ENCODE measurements at regions not wholly inside any gene's neighbourhood (a gene's known extent, or its start where the extent isn't known, plus 50 kb on each side); places are given as distances from the start of the nearest gene placed in this dataset.

- TF ChIP-seq CTCF (IDR thresholded peaks at IDR 0.05; ENCODE audit: low read depth, low read length): no peak
- H3K4me3 ChIP-seq (replicated peaks in 1 of 2; ENCODE audit: low read depth in 2 of 2, low read length in 2 of 2): no peak overlapping the region
- no peak for DNase-seq (ENCODE audit: low read depth in 2 of 2)
These were observed 111.6 kb downstream of the MAGEE2 start for GRCh38 chrX:75673468-75673867.

- no peak for TF ChIP-seq CTCF (IDR thresholded peaks at IDR 0.05; ENCODE audit: low read depth, low read length)
- no peak for DNase-seq (ENCODE audit: low read depth in 2 of 2)
- no peak overlapping the region for H3K4me3 ChIP-seq (replicated peaks in 1 of 2; ENCODE audit: low read depth in 2 of 2, low read length in 2 of 2)
These were observed 129.4 kb downstream of the MAGEE2 start for GRCh38 chrX:75655627-75656026.

- no peak overlapping the region for H3K4me3 ChIP-seq (replicated peaks in 1 of 2; ENCODE audit: low read depth in 2 of 2, low read length in 2 of 2)
- no peak for DNase-seq (ENCODE audit: low read depth in 2 of 2)
- no peak for TF ChIP-seq CTCF (IDR thresholded peaks at IDR 0.05; ENCODE audit: low read depth, low read length)
These were observed 127.0 kb upstream of the ZDHHC15 start for GRCh38 chrX:75649829-75650228.

- no peak overlapping the region for H3K4me3 ChIP-seq (replicated peaks in 1 of 2; ENCODE audit: low read depth in 2 of 2, low read length in 2 of 2)
- no peak for DNase-seq (ENCODE audit: low read depth in 2 of 2)
- no peak for TF ChIP-seq CTCF (IDR thresholded peaks at IDR 0.05; ENCODE audit: low read depth, low read length)
These were observed 126.2 kb upstream of the ZDHHC15 start for GRCh38 chrX:75648803-75649588.

- no peak overlapping the region for H3K4me3 ChIP-seq (replicated peaks in 1 of 2; ENCODE audit: low read depth in 2 of 2, low read length in 2 of 2)
- no peak for TF ChIP-seq CTCF (IDR thresholded peaks at IDR 0.05; ENCODE audit: low read depth, low read length)
- no peak for DNase-seq (ENCODE audit: low read depth in 2 of 2)
These were observed 120.0 kb upstream of the ZDHHC15 start for GRCh38 chrX:75642811-75643361.

- no peak for TF ChIP-seq CTCF (IDR thresholded peaks at IDR 0.05; ENCODE audit: low read depth, low read length)
- no peak for DNase-seq (ENCODE audit: low read depth in 2 of 2)
- H3K4me3 ChIP-seq (replicated peaks in 1 of 2; ENCODE audit: low read depth in 2 of 2, low read length in 2 of 2): no peak overlapping the region
These were observed 115.5 kb upstream of the ZDHHC15 start for GRCh38 chrX:75638332-75638731.

Data from cardiac fibroblast (primary cell).